PC-9 (cell line): ENCODE measurements at regions not wholly inside any gene's neighbourhood (a gene's known extent, or its start where the extent isn't known, plus 50 kb on each side); places are given as distances from the start of the nearest gene placed in this dataset.

Experiments used
- BruUV-seq: library from RNA; stranded (reverse); fragments of 400-500 nt; replicated peaks from 2 replicates; lab custom pipeline; 2021; lab: Mats Ljungman, UMichigan
- CTCF ChIA-PET: fragments of 300-600 bp; sonication (Branson Sonifier 250); formaldehyde crosslinking; loops from one replicate; lab custom pipeline; 2022; ENCODE audit warnings: antibody characterized with exemption; lab: Charles Lee
- POLR2A ChIA-PET: fragments of 300-600 bp; sonication (Branson Sonifier 250); formaldehyde crosslinking; loops from one replicate; lab custom pipeline; 2022; ENCODE audit warnings: antibody characterized with exemption; ENCODE audit not compliant: unreplicated experiment; lab: Charles Lee
- DNase-seq, 2 experiments: peaks; one replicate each; pipeline versions ENCODE4 v3.0.0 to v3.0.0-alpha.2; 2015 to 2022; ENCODE audit warnings: mixed read lengths in 1 of 2
- H2AFZ ChIP-seq: fragments of 200-600 bp; sonication (generic); 2 replicates; pipeline ENCODE4 v1.8.1; 2017; ENCODE audit warnings: antibody characterized with exemption
- H3F3A ChIP-seq: fragments of 200-600 bp; sonication (generic); 2 replicates; pipeline ENCODE4 v1.8.1; 2017; ENCODE audit warnings: antibody characterized with exemption, mild to moderate bottlenecking, low read depth; ENCODE audit not compliant: insufficient read depth
- H3K27ac ChIP-seq: fragments of 200-600 bp; sonication (generic); 2 replicates; pipeline ENCODE4 v1.6.1; 2016; ENCODE audit warnings: mixed run types
- H3K27me3 ChIP-seq: fragments of 200-600 bp; sonication (generic); 2 replicates; pipeline ENCODE4 v1.6.1; 2016; ENCODE audit warnings: low read depth, mixed run types; ENCODE audit not compliant: insufficient read depth
- H3K36me3 ChIP-seq: fragments of 200-600 bp; sonication (generic); 2 replicates; pipeline ENCODE4 v1.6.1; 2016; ENCODE audit warnings: low read depth, mixed run types
- H3K4me1 ChIP-seq: fragments of 200-600 bp; sonication (generic); replicated peaks from 2 replicates; pipeline ENCODE4 v1.6.1; 2016; ENCODE audit warnings: mixed run types; ENCODE audit not compliant: insufficient read depth
- H3K4me2 ChIP-seq: fragments of 200-600 bp; sonication (generic); 2 replicates; pipeline ENCODE4 v1.6.1; 2017; ENCODE audit warnings: mixed run types
- H3K4me3 ChIP-seq: fragments of 200-600 bp; sonication (generic); 2 replicates; pipeline ENCODE4 v1.6.1; 2016; ENCODE audit warnings: mixed run types
- H3K79me2 ChIP-seq: fragments of 200-600 bp; sonication (generic); 2 replicates; pipeline ENCODE4 v1.6.1; 2017; ENCODE audit warnings: low read depth, mixed run types
- H3K9me2 ChIP-seq: fragments of 200-600 bp; sonication (generic); 2 replicates; pipeline ENCODE4 v1.8.1; 2017; ENCODE audit warnings: mild to moderate bottlenecking; ENCODE audit not compliant: insufficient read depth
- H3K9me3 ChIP-seq: fragments of 200-600 bp; sonication (generic); 2 replicates; pipeline ENCODE4 v1.8.1; 2016; ENCODE audit warnings: low read depth; ENCODE audit not compliant: insufficient read depth
- H4K20me1 ChIP-seq: fragments of 200-600 bp; sonication (generic); 2 replicates; pipeline ENCODE4 v1.8.1; 2017; ENCODE audit not compliant: insufficient read depth
- CTCF ChIP-seq: fragments of 200-600 bp; sonication (generic); conservative IDR thresholded peaks from 2 replicates; pipeline ENCODE4 v1.6.1; 2017; ENCODE audit warnings: mixed run types, antibody characterized with exemption, mild to moderate bottlenecking, moderate library complexity
- EZH2 ChIP-seq: fragments of 200-600 bp; sonication (generic); IDR thresholded peaks from 2 replicates; pipeline ENCODE4 v1.8.0; 2017; ENCODE audit warnings: antibody characterized with exemption, low read depth
- intact Hi-C: fragments of 100-400 bp; cut with micrococcal nuclease; formaldehyde crosslinking; loops from one replicate; pipeline ENCODE4 v1.10.0; 2022; ENCODE audit not compliant: unreplicated experiment

- Histone ChIP-seq H3K4me1 (0 out of 2 replicates have a peak, but pooled peaks cover 3% of the 10 kb centered on the region), H2AFZ (no peak overlapping the region), H3K36me3 (no peaks in the 10 kb centered on the region), H3K4me3 (no peak overlapping the region), H3K27me3 (no peaks in the 10 kb centered on the region), H3K27ac (no peak overlapping the region), H3K79me2 (no peaks in the 10 kb centered on the region), H4K20me1 (no peaks in the 10 kb centered on the region), H3K9me2 (no peaks in the 10 kb centered on the region), H3K4me2 (no peak overlapping the region), H3F3A (no peaks in the 10 kb centered on the region), H3K9me3 (no peaks in the 10 kb centered on the region)
- TF ChIP-seq CTCF (no peak), EZH2 (no peak)
- ChIA-PET CTCF (no interaction called here), POLR2A (no interaction called here)
- DNase-seq, result no peak
- intact Hi-C loops, result no loop called here
- BruUV-seq, result no TSS peak
Observed at GRCh38 chr15:99506399-99506798, 59.4 kb upstream of the MEF2A start.

GRCh38 chr15:99507016-99507503, 58.7 kb upstream of the MEF2A start:
- BruUV-seq, result no TSS peak
- DNase-seq, result no peak
- ChIA-PET POLR2A (no interaction called here), CTCF (no interaction called here)
- Histone ChIP-seq H3K27me3 (no peaks in the 10 kb centered on the region), H3K9me2 (no peaks in the 10 kb centered on the region), H3F3A (no peaks in the 10 kb centered on the region), H4K20me1 (no peaks in the 10 kb centered on the region), H3K79me2 (no peaks in the 10 kb centered on the region), H3K36me3 (no peaks in the 10 kb centered on the region), H3K4me2 (no peak overlapping the region), H2AFZ (no peak overlapping the region), H3K27ac (no peak overlapping the region), H3K4me3 (no peak overlapping the region), H3K4me1 (0 out of 2 replicates have a peak, but pooled peaks cover 3% of the 10 kb centered on the region), H3K9me3 (no peaks in the 10 kb centered on the region)
- TF ChIP-seq EZH2, result no peak
- no peak for TF ChIP-seq CTCF
- intact Hi-C loops, result no loop called here

- Histone ChIP-seq H2AFZ (no peak overlapping the region), H3K27me3 (no peaks in the 10 kb centered on the region), H3K79me2 (no peaks in the 10 kb centered on the region), H3K4me2 (no peak overlapping the region), H3K9me2 (no peaks in the 10 kb centered on the region), H3K36me3 (no peaks in the 10 kb centered on the region), H4K20me1 (no peaks in the 10 kb centered on the region), H3K4me3 (no peak overlapping the region), H3F3A (no peaks in the 10 kb centered on the region), H3K9me3 (no peaks in the 10 kb centered on the region), H3K27ac (no peak overlapping the region), H3K4me1 (0 out of 2 replicates have a peak, but pooled peaks cover 3% of the 10 kb centered on the region)
- DNase-seq, result no peak
- ChIA-PET CTCF (no interaction called here), POLR2A (no interaction called here)
- no peak for TF ChIP-seq CTCF
- TF ChIP-seq EZH2, result no peak
- intact Hi-C loops, result no loop called here
- no TSS peak for BruUV-seq
Observed at GRCh38 chr15:99507504-99508310, 58.1 kb upstream of the MEF2A start.
